H1 (cell line): ENCODE measurements at regions not wholly inside any gene's neighbourhood (a gene's known extent, or its start where the extent isn't known, plus 50 kb on each side); places are given as distances from the start of the nearest gene placed in this dataset.

Experiments used
- CTCF ChIA-PET: fragments of 300-600 bp; sonication (Branson Sonifier 250); formaldehyde crosslinking; loops from one replicate; lab custom pipeline; 2021; ENCODE audit not compliant: partially characterized antibody; lab: Charles Lee
- POLR2A ChIA-PET: fragments of 300-600 bp; sonication (Branson Sonifier 250); formaldehyde crosslinking; loops from one replicate; lab custom pipeline; 2021; ENCODE audit warnings: inconsistent platforms; ENCODE audit not compliant: partially characterized antibody; lab: Charles Lee
- DNase-seq, 2 experiments: peaks; one replicate each; pipeline versions ENCODE4 v3.0.0 to v3.0.0-alpha.2; 2010 to 2022; ENCODE audit warnings: low spot score in 2 of 2, low read depth in 1 of 2, mixed read lengths in 1 of 2
- FAIRE-seq: peaks from 2 replicates; lab custom pipeline; 2011; peaks lifted over from hg19 to GRCh38; lab: Jason Lieb, UNC
- H2AFZ ChIP-seq: 2 replicates; pipeline ENCODE4 v1.8.1; 2012; ENCODE audit warnings: low read length, inconsistent platforms
- H2AK5ac ChIP-seq: 2 replicates; pipeline ENCODE4 v1.6.1; 2013; ENCODE audit warnings: low read depth, low read length
- H2BK120ac ChIP-seq: replicated peaks from 2 replicates; pipeline ENCODE3; 2013; ENCODE audit warnings: low read depth, low read length, inconsistent platforms
- H2BK12ac ChIP-seq: 2 replicates; pipeline ENCODE4 v1.6.1; 2013; ENCODE audit warnings: low read depth, low read length
- H2BK15ac ChIP-seq: 2 replicates; pipeline ENCODE4 v1.6.1; 2013; ENCODE audit warnings: low read length
- H2BK20ac ChIP-seq: 2 replicates; pipeline ENCODE4 v1.6.1; 2013; ENCODE audit warnings: low read length
- H2BK5ac ChIP-seq: 2 replicates; pipeline ENCODE4 v1.6.1; 2013; ENCODE audit warnings: low read depth, low read length
- H3K14ac ChIP-seq: 2 replicates; pipeline ENCODE4 v1.6.1; 2013; ENCODE audit warnings: inconsistent platforms; ENCODE audit not compliant: insufficient read length
- H3K18ac ChIP-seq: 2 replicates; pipeline ENCODE4 v1.6.1; 2013; ENCODE audit warnings: low read length; ENCODE audit errors: extremely low read depth
- H3K23ac ChIP-seq: 2 replicates; pipeline ENCODE4 v1.6.1; 2013; ENCODE audit warnings: inconsistent platforms; ENCODE audit not compliant: insufficient read length
- H3K23me2 ChIP-seq: 2 replicates; pipeline ENCODE4 v1.6.1; 2013; ENCODE audit warnings: low read depth, low read length
- H3K27ac ChIP-seq: 2 replicates; pipeline ENCODE4 v1.6.1; 2011; ENCODE audit warnings: low read depth, low read length, inconsistent platforms
- H3K27me3 ChIP-seq, 4 experiments: replicated peaks in 1 of 4; 1 replicate in 1 of 4; 2 replicates in 3 of 4; pipeline versions ENCODE4 v1.6.1 to v1.8.1; 2011 to 2013; ENCODE audit warnings: low read length in 3 of 4, mild to moderate bottlenecking in 3 of 4, inconsistent platforms in 2 of 4, mixed read lengths in 2 of 4, moderate library complexity in 1 of 4; ENCODE audit not compliant: control insufficient read depth in 3 of 4, insufficient read depth in 3 of 4; ENCODE audit errors: extremely low read depth in 1 of 4
- H3K36me3 ChIP-seq, 4 experiments: 2 replicates each; pipeline versions ENCODE4 v1.6.1 to v1.8.1; 2011 to 2013; ENCODE audit warnings: mild to moderate bottlenecking in 4 of 4, low read length in 3 of 4, moderate library complexity in 2 of 4, control low read depth in 1 of 4, inconsistent platforms in 1 of 4; ENCODE audit not compliant: insufficient read depth in 4 of 4, control insufficient read depth in 2 of 4
- H3K4ac ChIP-seq: replicated peaks from 2 replicates; pipeline ENCODE3; 2013; ENCODE audit warnings: low read length, low read depth, mixed read lengths, inconsistent platforms; ENCODE audit not compliant: insufficient read length
- H3K4me1 ChIP-seq, 4 experiments: replicated peaks in 1 of 4; 1 replicate in 1 of 4; 2 replicates in 3 of 4; pipeline versions ENCODE4 v1.6.1 to v1.8.1; 2011 to 2013; ENCODE audit warnings: low read length in 3 of 4, inconsistent platforms in 2 of 4, mixed read lengths in 1 of 4; ENCODE audit not compliant: insufficient read depth in 4 of 4, control insufficient read depth in 3 of 4
- H3K4me2 ChIP-seq, 2 experiments: 2 replicates each; pipeline versions ENCODE4 v1.6.1 to v1.8.1; 2011 to 2013; ENCODE audit warnings: low read depth in 2 of 2, low read length in 2 of 2, control low read depth in 1 of 2, inconsistent platforms in 1 of 2, mild to moderate bottlenecking in 1 of 2; ENCODE audit not compliant: insufficient read depth in 1 of 2
- H3K4me3 ChIP-seq, 4 experiments: fragments of 200-600, 300-600 bp in 1 of 4; sonication (generic), shearing (Covaris generic), sonication (Bioruptor Twin) in 1 of 4; 2 replicates each; pipeline versions ENCODE4 v1.5.1 to v1.8.1; 2011 to 2016; ENCODE audit warnings: low read length in 4 of 4, low read depth in 3 of 4, control low read depth in 2 of 4, inconsistent platforms in 2 of 4, mild to moderate bottlenecking in 2 of 4, mixed read lengths in 1 of 4, moderate library complexity in 1 of 4; ENCODE audit not compliant: insufficient read depth in 2 of 4; ENCODE audit errors: extremely low read depth in 1 of 4
- H3K56ac ChIP-seq: replicated peaks from 2 replicates; pipeline ENCODE3; 2013; ENCODE audit warnings: low read depth, mild to moderate bottlenecking, mixed read lengths, low read length, inconsistent platforms; ENCODE audit not compliant: insufficient read length
- H3K79me1 ChIP-seq: 2 replicates; pipeline ENCODE4 v1.6.1; 2013; ENCODE audit warnings: low read depth, low read length, control low read depth
- H3K79me2 ChIP-seq, 2 experiments: 2 replicates each; pipeline versions ENCODE4 v1.6.1 to v1.8.1; 2012 to 2013; ENCODE audit warnings: low read length in 2 of 2, mild to moderate bottlenecking in 2 of 2, inconsistent platforms in 1 of 2; ENCODE audit not compliant: insufficient read depth in 2 of 2, control insufficient read depth in 1 of 2
- H3K9ac ChIP-seq, 4 experiments: replicated peaks in 1 of 4; 1 replicate in 1 of 4; 2 replicates in 3 of 4; pipeline versions ENCODE4 v1.6.1 to v1.8.1; 2011 to 2013; ENCODE audit warnings: low read depth in 3 of 4, low read length in 3 of 4, control low read depth in 2 of 4, mild to moderate bottlenecking in 2 of 4, moderate library complexity in 2 of 4, inconsistent platforms in 1 of 4; ENCODE audit errors: extremely low read depth in 1 of 4
- H3K9me3 ChIP-seq, 2 experiments: 2 replicates each; pipeline versions ENCODE4 v1.6.1 to v1.8.1; 2012 to 2013; ENCODE audit warnings: mild to moderate bottlenecking in 2 of 2, moderate library complexity in 2 of 2, control low read depth in 1 of 2, inconsistent platforms in 1 of 2, low read depth in 1 of 2, low read length in 1 of 2, mixed read lengths in 1 of 2; ENCODE audit not compliant: insufficient read depth in 2 of 2
- H4K20me1 ChIP-seq, 2 experiments: replicated peaks in 1 of 2; 2 replicates each; pipeline versions ENCODE3 to v1.8.1; 2011 to 2013; ENCODE audit warnings: inconsistent platforms in 2 of 2, low read length in 2 of 2, mild to moderate bottlenecking in 1 of 2; ENCODE audit not compliant: insufficient read depth in 2 of 2, control insufficient read depth in 1 of 2
- H4K5ac ChIP-seq: 2 replicates; pipeline ENCODE4 v1.6.1; 2013; ENCODE audit warnings: low read length, low read depth, mixed read lengths, inconsistent platforms; ENCODE audit not compliant: insufficient read length
- H4K8ac ChIP-seq: 2 replicates; pipeline ENCODE4 v1.8.0; 2013; ENCODE audit warnings: mild to moderate bottlenecking, moderate library complexity, low read length, inconsistent platforms; ENCODE audit not compliant: insufficient read depth; ENCODE audit errors: extremely low read depth
- H4K91ac ChIP-seq: replicated peaks from 2 replicates; pipeline ENCODE3; 2013; ENCODE audit warnings: low read length, mixed read lengths, inconsistent platforms; ENCODE audit not compliant: insufficient read length
- CEBPB ChIP-seq: IDR thresholded peaks from 2 replicates; pipeline ENCODE4 v1.6.1; 2012; ENCODE audit warnings: low read depth, low read length
- EGR1 ChIP-seq: IDR thresholded peaks from 2 replicates; pipeline ENCODE4 v1.6.1; 2011; ENCODE audit warnings: low read depth, low read length, borderline replicate concordance
- EP300 ChIP-seq, 2 experiments: IDR thresholded peaks; 1 replicate in 1 of 2; 2 replicates in 1 of 2; pipeline ENCODE4 v1.6.1; 2011 to 2012; ENCODE audit warnings: low read depth in 2 of 2, low read length in 2 of 2, mild to moderate bottlenecking in 2 of 2, borderline replicate concordance in 1 of 2, inconsistent platforms in 1 of 2, moderate library complexity in 1 of 2
- EZH2 ChIP-seq: fragments of 200-600 bp; sonication (generic); IDR thresholded peaks from 2 replicates; pipeline ENCODE4 v1.7.1; 2012; ENCODE audit warnings: low read depth, mild to moderate bottlenecking, moderate library complexity, low read length, inconsistent platforms; ENCODE audit not compliant: severe bottlenecking
- HDAC6 ChIP-seq: IDR thresholded peaks from one replicate; pipeline ENCODE4 v1.7.1; 2012; ENCODE audit warnings: low read depth, mild to moderate bottlenecking, inconsistent platforms, low read length, moderate library complexity
- JUN ChIP-seq: IDR thresholded peaks from 2 replicates; pipeline ENCODE4 v1.6.1; 2011; ENCODE audit warnings: low read depth, mild to moderate bottlenecking, improper control_type of control experiment, low read length
- KDM1A ChIP-seq: fragments of 200-600, 300-600 bp; sonication (generic); IDR thresholded peaks from 2 replicates; pipeline ENCODE4 v1.7.1; 2016; ENCODE audit warnings: mild to moderate bottlenecking, low read length, borderline replicate concordance
- RNF2 ChIP-seq: fragments of 200-900, 300-1000 bp; sonication (generic); IDR thresholded peaks from 2 replicates; pipeline ENCODE4 v1.7.1; 2016; ENCODE audit warnings: borderline replicate concordance, low read depth, mild to moderate bottlenecking, antibody characterized with exemption, low read length; ENCODE audit not compliant: poor library complexity, severe bottlenecking; ENCODE audit errors: missing control alignments
- SP2 ChIP-seq: IDR thresholded peaks from 2 replicates; pipeline ENCODE4 v1.6.1; 2012; ENCODE audit warnings: mild to moderate bottlenecking, low read length, inconsistent platforms
- SRF ChIP-seq: IDR thresholded peaks from 2 replicates; pipeline ENCODE4 v1.6.1; 2011; ENCODE audit warnings: mild to moderate bottlenecking, low read depth, low read length, moderate library complexity
- TAF7 ChIP-seq: optimal IDR thresholded peaks from 2 replicates; pipeline ENCODE3; 2011; ENCODE audit warnings: low read depth, mild to moderate bottlenecking, inconsistent platforms, low read length, moderate library complexity, borderline replicate concordance
- WGBS, 2 experiments: shearing (Covaris generic) in 1 of 2; methylation state at CpG; one replicate each; pipeline versions ENCODE4 v1.1.6 to v1.1.7; 2013 to 2015; ENCODE audit warnings: low lambda C conversion rate in 2 of 2, mixed read lengths in 2 of 2, inconsistent platforms in 1 of 2, low coverage in 1 of 2, missing lambda C conversion rate in 1 of 2; ENCODE audit not compliant: insufficient replicate concordance in 2 of 2, insufficient coverage in 1 of 2, insufficient read length in 1 of 2; ENCODE audit errors: extremely low coverage in 1 of 2, missing lambda C conversion rate in 1 of 2; 5-methylcytosine and 5-hydroxymethylcytosine counted together
- TF ChIP-seq, protein P1 (sequence below), 3 experiments: IDR thresholded peaks; 1 replicate in 2 of 3; 2 replicates in 1 of 3; pipeline versions ENCODE4 v1.5.1 to v1.6.1; 2011; ENCODE audit warnings: low read length in 3 of 3, mild to moderate bottlenecking in 3 of 3, inconsistent platforms in 2 of 3, low read depth in 1 of 3, moderate library complexity in 1 of 3; ENCODE audit not compliant: insufficient read depth in 1 of 3; ENCODE audit errors: control extremely low read depth in 1 of 3

DNA sequence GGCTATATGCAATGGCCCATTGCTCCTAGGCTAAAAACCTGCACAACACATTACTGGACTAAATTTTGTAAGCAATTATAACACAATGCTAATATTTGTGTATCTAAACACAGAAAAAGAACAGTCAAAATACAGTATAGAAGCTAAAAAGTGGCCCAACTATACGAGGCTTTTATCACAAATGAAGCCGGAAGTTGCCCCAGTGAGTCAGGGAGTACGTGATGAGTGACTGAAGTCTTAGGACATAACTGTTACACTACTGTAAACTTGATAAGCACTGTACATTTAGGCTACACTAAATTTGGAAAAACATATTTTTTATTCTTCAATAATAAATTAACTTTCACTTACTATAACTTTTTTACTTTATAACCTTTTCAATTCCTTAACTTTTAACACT lies 105.2 kb upstream of the PRR16 start:
- no peak overlapping the region for H2BK20ac ChIP-seq
- H3K79me1 ChIP-seq = no peaks in the 10 kb centered on the region
- no peak overlapping the region for H3K4ac ChIP-seq
- no peak overlapping the region for H2AFZ ChIP-seq
- H4K5ac ChIP-seq = no peak overlapping the region
- no peak for FAIRE-seq
- no peak overlapping the region for H3K56ac ChIP-seq
- no peak overlapping the region for H3K4me3 ChIP-seq
- 90% methylated on average over 3 of the region's 3 CpGs; no CpG with 5 or more reads in 1 of the 2 experiments for WGBS, 2 experiments
- H3K4me2 ChIP-seq = no peak overlapping the region
- ChIA-PET POLR2A (no interaction called here), CTCF (no interaction called here)
- no peaks in the 10 kb centered on the region for H4K20me1 ChIP-seq
- H3K9me3 ChIP-seq = no peaks in the 10 kb centered on the region
- no peaks in the 10 kb centered on the region for H3K23me2 ChIP-seq
- no peaks in the 10 kb centered on the region for H3K36me3 ChIP-seq
- H3K27ac ChIP-seq = no peak overlapping the region
- H3K23ac ChIP-seq = no peak overlapping the region
- H3K4me1 ChIP-seq = no peaks in the 10 kb centered on the region
- H4K8ac ChIP-seq = no peak overlapping the region
- H3K79me2 ChIP-seq = no peaks in the 10 kb centered on the region
- no peak overlapping the region for H2BK120ac ChIP-seq
- H2BK5ac ChIP-seq = no peak overlapping the region
- no peak overlapping the region for H3K9ac ChIP-seq
- no peak overlapping the region for H3K14ac ChIP-seq
- no peak overlapping the region for H2BK12ac ChIP-seq
- DNase-seq = no peak
- H4K91ac ChIP-seq = no peak overlapping the region
- no peak overlapping the region for H3K18ac ChIP-seq
- no peak overlapping the region for H2AK5ac ChIP-seq
- H2BK15ac ChIP-seq = no peak overlapping the region
- H3K27me3 ChIP-seq = no peaks in the 10 kb centered on the region
- TF ChIP-seq CEBPB = no peak
- no peak for TF ChIP-seq EGR1
- TF ChIP-seq JUN = no peak
- no peak for TF ChIP-seq SP2
- TF ChIP-seq SRF = no peak
- no peak for TF ChIP-seq EZH2
- TF ChIP-seq EP300 (IDR thresholded peaks at IDR 0.05; ENCODE audit: borderline replicate concordance in 1 of 2, low read depth in 2 of 2, low read length in 2 of 2) = no peak
- TF ChIP-seq TAF7 = no peak
- no peak for TF ChIP-seq KDM1A
- TF ChIP-seq, protein P1, sequence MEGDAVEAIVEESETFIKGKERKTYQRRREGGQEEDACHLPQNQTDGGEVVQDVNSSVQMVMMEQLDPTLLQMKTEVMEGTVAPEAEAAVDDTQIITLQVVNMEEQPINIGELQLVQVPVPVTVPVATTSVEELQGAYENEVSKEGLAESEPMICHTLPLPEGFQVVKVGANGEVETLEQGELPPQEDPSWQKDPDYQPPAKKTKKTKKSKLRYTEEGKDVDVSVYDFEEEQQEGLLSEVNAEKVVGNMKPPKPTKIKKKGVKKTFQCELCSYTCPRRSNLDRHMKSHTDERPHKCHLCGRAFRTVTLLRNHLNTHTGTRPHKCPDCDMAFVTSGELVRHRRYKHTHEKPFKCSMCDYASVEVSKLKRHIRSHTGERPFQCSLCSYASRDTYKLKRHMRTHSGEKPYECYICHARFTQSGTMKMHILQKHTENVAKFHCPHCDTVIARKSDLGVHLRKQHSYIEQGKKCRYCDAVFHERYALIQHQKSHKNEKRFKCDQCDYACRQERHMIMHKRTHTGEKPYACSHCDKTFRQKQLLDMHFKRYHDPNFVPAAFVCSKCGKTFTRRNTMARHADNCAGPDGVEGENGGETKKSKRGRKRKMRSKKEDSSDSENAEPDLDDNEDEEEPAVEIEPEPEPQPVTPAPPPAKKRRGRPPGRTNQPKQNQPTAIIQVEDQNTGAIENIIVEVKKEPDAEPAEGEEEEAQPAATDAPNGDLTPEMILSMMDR (IDR thresholded peaks at IDR 0.05; ENCODE audit: control extremely low read depth in 1 of 3, insufficient read depth in 1 of 3, low read depth in 1 of 3, low read length in 3 of 3) = no peak
- TF ChIP-seq RNF2 = no peak
- no peak for TF ChIP-seq HDAC6
